HG02981 (cell line): ENCODE measurements at regions not wholly inside any gene's neighbourhood (a gene's known extent, or its start where the extent isn't known, plus 50 kb on each side); places are given as distances from the start of the nearest gene placed in this dataset.

Source experiments
- ATAC-seq: cut with Tn5 transposase; IDR thresholded peaks from one replicate; pipeline ENCODE4 v1.9.1; 2021; ENCODE audit warnings: mild to moderate bottlenecking, moderate library complexity; ENCODE audit not compliant: unreplicated experiment

- ATAC-seq: no peak
These were observed 100.2 kb upstream of the DMAC1 start for GRCh38 chr9:7899753-7900152.

- no peak for ATAC-seq
These were observed 94.7 kb upstream of the DMAC1 start for GRCh38 chr9:7894231-7894630.

GRCh38 chr9:7892975-7893374 is 93.4 kb upstream of the DMAC1 start:
- ATAC-seq: no peak

- ATAC-seq: peak; percentile 72
These were observed 80.1 kb upstream of the DMAC1 start for GRCh38 chr9:7879551-7880245.

- ATAC-seq: no peak
These were observed 72.6 kb upstream of the DMAC1 start for GRCh38 chr9:7871977-7872730.

- ATAC-seq: no peak
These were observed 69.8 kb upstream of the DMAC1 start for GRCh38 chr9:7869340-7869739.

GRCh38 chr9:7862170-7862569 is 62.6 kb upstream of the DMAC1 start:
- ATAC-seq: no peak

GRCh38 chr9:7861086-7861485 is 61.5 kb upstream of the DMAC1 start:
- no peak for ATAC-seq

- ATAC-seq: no peak
These were observed 60.7 kb upstream of the DMAC1 start for GRCh38 chr9:7860335-7860709.

- ATAC-seq: no peak
These were observed 60.2 kb upstream of the DMAC1 start for GRCh38 chr9:7859701-7860334.

GRCh38 chr9:7858166-7858565 is 58.6 kb upstream of the DMAC1 start:
- no peak for ATAC-seq

GRCh38 chr9:7854763-7855162 is 55.2 kb upstream of the DMAC1 start:
- no peak for ATAC-seq
